ENCODE measurements at regions not wholly inside any gene's neighbourhood (a gene's known extent, or its start where the extent isn't known, plus 50 kb on each side); places are given as distances from the start of the nearest gene placed in this dataset.
"Not testable (repeated sequence)": the region's sequence is repeated elsewhere in the genome, so short reads cannot be mapped to it uniquely, and the experiment has no call there.

DNA sequence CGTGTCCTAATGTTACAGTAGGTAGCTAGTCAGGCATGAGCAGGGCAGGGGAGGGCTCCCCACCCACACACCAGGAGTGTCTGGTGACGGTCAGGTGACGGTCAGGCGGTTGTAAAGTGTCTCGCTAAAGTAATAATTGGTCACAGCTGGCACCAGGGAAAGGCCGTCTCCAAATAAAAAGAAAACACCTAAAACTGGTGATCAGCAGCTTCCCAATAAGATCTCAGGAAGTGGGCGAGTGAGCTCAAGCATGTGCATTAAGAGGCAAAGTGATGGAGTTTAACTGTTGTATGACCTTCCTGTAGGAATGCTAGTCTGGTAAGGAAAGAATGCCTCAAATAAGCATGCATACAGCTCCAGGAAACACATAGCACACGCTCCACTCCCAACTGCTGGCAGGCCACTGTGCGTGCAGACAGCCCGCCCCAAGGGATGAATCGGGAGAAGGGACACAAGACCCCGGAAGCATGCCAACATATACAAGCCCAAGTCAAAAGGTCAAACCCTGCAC is 177.1 kb downstream of the RNF144A start:
- no peak for DNase-seq

GRCh38 chr2:7096726-7097352 is 179.6 kb downstream of the RNF144A start:
- DNase-seq = no peak

- DNase-seq = peak; percentile 59
Observed at GRCh38 chr2:7097353-7097895, 180.2 kb downstream of the RNF144A start.

GRCh38 chr2:7098816-7099215 is 181.6 kb downstream of the RNF144A start:
- DNase-seq = no peak

GRCh38 chr2:7099687-7100086 is 182.5 kb downstream of the RNF144A start:
- not testable (repeated sequence) for DNase-seq

DNA sequence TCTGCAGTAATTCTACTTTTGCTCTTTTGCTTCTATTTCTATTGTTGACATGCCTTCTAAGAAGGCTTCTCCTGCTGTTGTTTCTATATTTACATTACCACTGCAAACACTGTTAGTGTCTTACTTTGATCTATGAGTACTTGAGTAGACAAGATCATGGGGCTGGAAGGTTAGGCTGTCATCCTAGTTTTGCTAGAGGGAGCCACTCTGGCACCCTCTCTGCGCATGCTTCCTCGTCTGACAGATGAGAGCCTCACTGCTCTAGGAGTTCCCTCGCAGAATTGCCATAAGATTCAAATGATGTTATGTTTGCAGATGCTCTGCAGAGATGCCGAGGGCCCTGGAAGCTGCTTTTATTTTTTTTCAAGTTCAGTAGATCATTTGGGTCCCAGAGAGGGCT is 185.6 kb downstream of the RNF144A start:
- DNase-seq = no peak

DNA sequence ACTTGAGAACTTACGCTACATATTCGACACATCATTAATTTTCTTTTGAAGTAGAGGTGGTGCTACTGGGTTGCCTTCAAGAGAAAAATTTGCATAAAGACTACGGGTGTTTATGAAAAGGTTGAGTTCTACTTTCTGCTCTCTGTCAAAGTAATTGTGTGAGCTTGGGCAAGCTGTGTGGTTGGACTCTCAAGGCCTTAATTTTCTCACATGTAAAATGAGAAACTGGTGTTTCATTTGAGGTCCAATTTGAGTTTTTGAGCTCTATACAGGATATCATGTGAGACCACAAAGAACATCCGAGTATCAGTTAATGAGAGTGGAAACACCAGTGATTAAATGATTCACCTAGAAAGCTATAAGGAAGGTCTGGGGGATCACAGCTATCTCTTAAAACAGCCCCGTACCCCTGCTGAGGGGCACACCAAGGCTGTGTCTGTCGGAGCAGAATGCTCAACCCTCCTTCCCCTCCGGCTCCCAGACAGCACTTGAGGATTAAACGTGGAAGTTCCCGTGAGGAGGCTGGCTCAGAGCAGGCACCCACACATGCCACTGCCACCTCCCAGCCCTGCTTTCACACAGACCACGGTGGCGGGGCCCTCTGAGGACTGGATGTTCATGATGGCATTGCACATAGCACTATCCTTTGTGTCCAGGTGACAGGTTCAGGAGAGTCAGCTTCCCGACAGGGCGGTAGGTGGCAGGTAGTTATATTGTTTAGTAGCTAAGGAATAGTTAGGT is 191.8 kb downstream of the RNF144A start:
- no peak for DNase-seq

DNA sequence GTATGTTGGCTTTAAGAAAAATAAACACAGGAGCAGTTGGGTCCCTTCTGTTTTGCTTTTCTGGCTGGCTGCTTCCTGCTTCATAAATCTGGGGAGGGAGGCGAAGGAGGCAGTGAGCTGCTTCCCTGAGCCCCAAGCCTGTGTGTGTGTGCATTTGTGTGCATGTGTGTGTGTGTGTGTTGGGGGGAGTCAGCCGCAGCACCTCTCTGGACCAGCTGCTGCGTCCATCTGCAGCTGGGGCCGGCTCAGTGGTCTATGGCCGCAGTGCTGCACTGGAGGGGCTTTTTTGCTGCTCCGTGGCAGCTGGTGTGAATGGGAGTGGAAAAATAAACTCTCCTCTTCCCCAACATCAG is 192.3 kb downstream of the RNF144A start:
- no peak for DNase-seq

GRCh38 chr2:7111626-7112025 is 194.4 kb downstream of the RNF144A start:
- DNase-seq = no peak

- no peak for DNase-seq
Observed at GRCh38 chr2:7115364-7115763, 198.2 kb downstream of the RNF144A start.

- DNase-seq = no peak
Observed at GRCh38 chr2:7115906-7116305, 198.7 kb downstream of the RNF144A start.

DNA sequence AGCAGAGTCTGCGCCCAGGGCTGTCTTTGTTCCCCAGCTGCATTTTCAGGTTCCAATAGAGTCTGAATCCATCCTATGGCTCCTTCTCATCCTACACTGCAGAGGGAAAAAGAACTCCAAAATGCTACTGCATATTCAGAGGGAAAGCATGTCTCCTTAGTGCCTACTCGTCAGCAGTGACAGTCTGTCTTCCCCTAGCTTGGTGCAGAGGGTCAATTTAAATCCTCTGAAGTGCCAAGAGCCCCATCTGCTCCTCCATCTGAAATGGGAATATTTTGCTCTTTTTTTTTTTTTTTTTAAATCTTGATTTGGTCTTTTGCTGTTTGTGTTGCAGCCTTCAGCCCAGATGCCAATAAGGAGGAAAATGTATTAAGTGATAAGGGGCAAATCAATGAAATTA is 199.3 kb downstream of the RNF144A start:
- DNase-seq = no peak

DNA sequence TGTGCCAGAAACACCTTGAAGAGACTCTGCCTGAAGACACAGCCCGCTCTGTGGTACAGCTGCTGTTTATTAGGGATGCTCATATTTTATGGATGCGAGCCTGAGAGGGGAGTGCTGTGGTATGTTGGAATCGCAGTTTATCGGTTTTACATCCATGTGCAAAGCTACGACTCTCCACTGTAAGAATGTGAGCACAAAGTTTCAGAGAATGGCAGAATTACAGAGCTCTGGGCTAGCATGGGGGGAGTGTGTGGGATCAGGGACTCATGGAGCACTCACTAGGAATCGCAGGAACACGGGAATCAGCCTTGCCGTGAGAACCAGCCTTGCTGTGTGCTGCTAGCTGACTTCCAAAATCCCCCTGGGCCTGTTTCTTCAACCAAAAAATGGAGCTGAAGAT is 199.9 kb downstream of the RNF144A start:
- no peak for DNase-seq

- DNase-seq = no peak
Observed at GRCh38 chr2:7118606-7119131, 201.5 kb downstream of the RNF144A start.

DNA sequence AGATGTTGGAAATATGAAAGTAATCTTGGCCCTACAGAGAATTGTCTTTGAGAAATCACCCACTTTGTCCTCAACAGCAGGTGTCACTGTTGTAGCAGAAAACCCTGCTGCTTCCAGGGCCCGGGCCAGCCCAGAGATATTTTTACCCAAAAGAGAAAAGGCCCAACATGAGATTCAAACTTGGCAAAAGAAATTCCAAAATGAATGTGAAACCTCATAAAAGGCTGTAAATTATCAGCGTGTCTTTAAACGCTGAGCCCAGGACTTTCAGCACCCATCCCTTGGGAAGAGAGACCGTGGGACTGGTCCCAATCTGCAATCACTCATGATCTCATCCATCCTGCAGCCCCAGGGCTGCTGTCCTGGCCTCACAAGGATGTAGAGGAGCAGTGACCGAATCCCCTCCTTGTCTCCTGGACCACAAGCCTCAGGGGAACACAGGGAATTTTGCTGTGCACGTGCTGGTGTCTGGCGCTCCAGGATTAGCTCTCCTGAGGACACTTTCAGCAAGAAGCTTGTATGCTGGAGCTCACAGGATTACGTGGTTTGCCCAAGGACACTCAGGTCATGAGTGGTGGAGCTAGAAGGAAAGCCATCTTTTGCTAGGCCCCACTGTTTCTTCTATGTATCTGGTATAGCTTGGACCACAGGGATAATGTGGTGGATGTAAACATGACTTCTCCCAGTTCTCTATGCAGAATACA is 202.1 kb downstream of the RNF144A start:
- no peak for DNase-seq

DNA sequence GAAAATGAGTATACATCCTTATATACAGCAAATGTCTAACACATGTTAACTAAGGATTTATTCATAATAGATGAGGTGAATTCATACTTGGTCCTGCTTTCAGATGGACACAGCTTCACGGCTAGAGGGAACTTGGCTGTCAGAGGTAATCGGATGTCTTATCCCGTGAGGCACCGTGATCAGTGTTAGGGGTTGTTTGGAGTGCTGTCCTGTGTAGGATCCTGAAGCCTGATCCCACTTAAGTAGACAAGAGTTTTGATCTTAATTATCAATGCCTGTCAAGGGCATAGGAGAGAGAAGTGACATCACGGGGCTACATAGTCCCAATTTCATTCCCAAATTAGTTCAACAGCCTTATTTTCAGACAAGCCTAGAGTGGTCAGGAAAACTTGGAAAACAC is 204.6 kb downstream of the RNF144A start:
- no peak for DNase-seq

DNA sequence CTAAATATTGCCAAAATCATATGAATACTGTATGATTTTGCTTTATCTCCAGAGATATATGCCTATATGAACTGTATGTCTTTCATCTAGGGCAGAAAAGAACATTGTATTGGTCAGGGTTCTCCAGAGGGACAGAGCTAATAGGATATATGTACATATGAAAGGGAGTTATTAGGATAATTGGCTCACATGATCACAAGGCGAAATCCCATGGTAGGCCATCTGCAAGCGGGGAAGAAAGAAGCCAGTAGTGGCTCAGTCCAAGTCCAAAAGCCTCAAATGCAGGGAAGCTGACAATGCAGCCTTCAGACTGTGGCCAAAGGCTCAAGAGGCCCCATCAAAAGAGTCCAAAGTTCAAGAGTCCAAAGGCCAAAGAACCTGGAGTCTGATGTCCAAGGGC is 209.9 kb downstream of the RNF144A start:
- DNase-seq = no peak

DNA sequence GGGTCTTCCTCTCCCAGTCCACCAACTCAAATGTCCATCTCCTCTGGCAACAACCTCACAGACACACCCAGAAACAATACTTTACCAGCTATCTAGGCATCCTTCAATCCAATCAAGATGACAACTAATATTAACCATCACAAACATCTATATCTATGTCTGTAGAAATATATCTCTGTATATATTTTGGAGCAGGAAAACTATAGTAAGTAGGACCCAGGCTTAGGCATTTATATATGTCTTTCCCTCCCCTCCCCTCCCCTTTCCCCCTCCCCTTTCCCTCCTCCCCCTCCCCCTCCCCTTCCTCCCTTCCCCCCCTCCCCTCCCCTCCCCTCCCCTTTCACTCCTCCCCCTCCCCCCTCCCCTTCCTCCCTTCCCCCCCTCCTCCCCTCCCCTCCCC is 210.5 kb downstream of the RNF144A start:
- DNase-seq = no peak

DNA sequence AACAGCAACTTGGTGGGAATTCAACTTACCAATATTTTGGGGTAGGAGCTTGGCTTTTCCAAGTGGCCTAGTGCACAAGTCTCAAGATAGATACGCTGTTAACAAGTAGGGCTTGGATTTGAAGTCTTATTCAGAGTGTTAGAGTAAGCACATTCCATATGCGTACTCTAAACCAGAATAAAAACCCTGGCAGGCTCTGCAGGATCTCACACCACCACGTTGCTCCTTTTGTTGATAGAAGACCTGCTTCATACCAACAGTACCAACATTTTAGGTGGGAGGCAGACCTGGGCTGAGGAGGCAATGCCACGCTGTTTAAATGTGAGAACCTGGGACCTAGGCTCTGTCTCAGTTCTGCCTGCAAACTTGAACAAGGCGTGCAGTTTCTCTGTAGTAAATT is 214.0 kb downstream of the RNF144A start:
- no peak for DNase-seq

DNA sequence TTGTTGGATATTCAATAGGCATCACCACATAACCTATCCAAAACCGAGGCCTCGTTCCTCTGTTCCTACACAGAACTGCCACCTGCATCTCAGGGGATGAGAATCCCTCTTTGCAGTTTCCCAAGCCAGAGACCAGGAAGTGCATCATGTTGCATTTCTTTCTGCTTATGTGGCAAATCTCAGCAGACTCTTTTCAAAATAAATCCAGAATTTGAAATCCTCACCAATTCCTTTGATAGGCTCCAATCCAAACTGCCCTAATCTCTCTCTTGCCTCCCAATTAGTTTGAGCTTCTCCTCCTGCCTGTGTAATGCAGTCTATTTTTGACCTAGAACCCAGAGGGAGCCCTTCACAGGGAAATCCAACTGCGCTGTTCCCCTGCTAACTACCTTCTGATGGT is 215.5 kb downstream of the RNF144A start:
- DNase-seq = no peak

DNA sequence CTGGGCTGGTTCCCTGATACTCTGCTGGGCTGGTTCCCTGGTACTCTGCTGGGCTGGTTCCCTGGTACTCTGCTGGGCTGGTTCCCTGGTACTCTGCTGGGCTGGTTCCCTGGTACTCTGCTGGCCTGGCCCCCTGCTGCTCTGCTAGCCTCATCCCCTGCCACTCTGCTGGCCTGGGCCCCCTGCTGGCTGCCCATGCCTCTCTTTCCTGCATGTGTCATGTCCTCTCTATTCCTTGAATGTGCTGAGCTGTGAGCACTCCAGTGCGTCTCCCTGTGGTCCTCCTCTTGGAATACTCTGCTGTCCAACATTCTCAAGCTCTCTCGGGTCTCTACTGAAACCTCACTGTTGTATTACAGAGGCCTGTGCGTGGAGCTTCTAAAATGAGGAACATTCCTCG is 216.3 kb downstream of the RNF144A start:
- no peak for DNase-seq

DNA sequence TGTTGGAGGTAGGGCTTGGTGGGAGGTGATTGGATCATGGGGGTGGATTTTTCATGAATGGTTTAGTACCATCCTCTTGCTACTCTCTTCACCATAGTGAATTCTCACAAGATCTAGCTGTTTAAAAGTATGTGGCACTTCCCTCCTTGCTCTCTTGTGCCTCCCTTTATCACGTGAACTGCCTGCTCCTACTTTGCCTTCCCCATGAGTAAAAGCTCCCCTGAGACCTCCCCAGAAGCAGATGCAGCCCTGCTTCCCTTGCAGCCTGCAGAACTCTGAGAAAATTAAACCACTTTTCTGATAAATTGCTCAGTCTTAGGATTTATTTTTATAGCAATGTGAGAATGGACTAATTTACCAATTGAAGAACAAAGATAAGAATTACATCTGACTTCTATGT is 223.1 kb downstream of the RNF144A start:
- no peak for DNase-seq

- no peak for DNase-seq
Observed at GRCh38 chr2:7145707-7146106, 228.5 kb downstream of the RNF144A start.

GRCh38 chr2:7146151-7146550 is 228.9 kb downstream of the RNF144A start:
- no peak for DNase-seq

Data from CD4-positive, alpha-beta T cell treated with Interferon gamma for 1 hour (primary cell).